GM19043 (cell line): ENCODE measurements at regions not wholly inside any gene's neighbourhood (a gene's known extent, or its start where the extent isn't known, plus 50 kb on each side); places are given as distances from the start of the nearest gene placed in this dataset.

ENCODE experiments used
- ATAC-seq: cut with Tn5 transposase; IDR thresholded peaks from one replicate; pipeline ENCODE4 v1.9.1; 2021; ENCODE audit warnings: low read depth; ENCODE audit not compliant: unreplicated experiment

- ATAC-seq, result no peak
Measured at GRCh38 chr16:17691106-17691898, 220.5 kb upstream of the XYLT1 start.

GRCh38 chr16:17685447-17685846, 214.7 kb upstream of the XYLT1 start:
- ATAC-seq, result no peak

GRCh38 chr16:17683281-17683680, 212.5 kb upstream of the XYLT1 start:
- ATAC-seq, result no peak

GRCh38 chr16:17676171-17676570, 205.4 kb upstream of the XYLT1 start:
- ATAC-seq, result no peak

GRCh38 chr16:17668386-17668785, 197.6 kb upstream of the XYLT1 start:
- ATAC-seq, result no peak

GRCh38 chr16:17666293-17666692, 195.5 kb upstream of the XYLT1 start:
- no peak for ATAC-seq

GRCh38 chr16:17658881-17659280, 188.1 kb upstream of the XYLT1 start:
- no peak for ATAC-seq

- ATAC-seq, result no peak
Measured at GRCh38 chr16:17657045-17657444, 186.3 kb upstream of the XYLT1 start.

GRCh38 chr16:17654571-17654970, 183.8 kb upstream of the XYLT1 start:
- no peak for ATAC-seq

- ATAC-seq, result no peak
Measured at GRCh38 chr16:17654142-17654541, 183.4 kb upstream of the XYLT1 start.

GRCh38 chr16:17647879-17648872, 177.4 kb upstream of the XYLT1 start:
- no peak for ATAC-seq

GRCh38 chr16:17643935-17644334, 173.2 kb upstream of the XYLT1 start:
- ATAC-seq, result no peak

GRCh38 chr16:17641990-17642389, 171.2 kb upstream of the XYLT1 start:
- no peak for ATAC-seq

- no peak for ATAC-seq
Measured at GRCh38 chr16:17638134-17638533, 167.4 kb upstream of the XYLT1 start.

- ATAC-seq, result no peak
Measured at GRCh38 chr16:17635183-17635582, 164.4 kb upstream of the XYLT1 start.

- no peak for ATAC-seq
Measured at GRCh38 chr16:17633181-17633951, 162.6 kb upstream of the XYLT1 start.

GRCh38 chr16:17632667-17633066, 161.9 kb upstream of the XYLT1 start:
- no peak for ATAC-seq

GRCh38 chr16:17629936-17630335, 159.2 kb upstream of the XYLT1 start:
- no peak for ATAC-seq

GRCh38 chr16:17628983-17629382, 158.2 kb upstream of the XYLT1 start:
- ATAC-seq, result no peak

GRCh38 chr16:17622366-17622765, 151.6 kb upstream of the XYLT1 start:
- no peak for ATAC-seq

- no peak for ATAC-seq
Measured at GRCh38 chr16:17619261-17619660, 148.5 kb upstream of the XYLT1 start.
